Middle frontal gyrus (tissue), 1 donor: ENCODE measurements at regions not wholly inside any gene's neighbourhood (a gene's known extent, or its start where the extent isn't known, plus 50 kb on each side); places are given as distances from the start of the nearest gene placed in this dataset.
"Not testable (repeated sequence)": the region's sequence is repeated elsewhere in the genome, so short reads cannot be mapped to it uniquely, and the experiment has no call there.

Experiments
- DNase-seq: peaks from one replicate; pipeline ENCODE4 v3.0.0-alpha.2; 2015; ENCODE audit warnings: low spot score; ENCODE audit errors: extremely low spot score

DNA sequence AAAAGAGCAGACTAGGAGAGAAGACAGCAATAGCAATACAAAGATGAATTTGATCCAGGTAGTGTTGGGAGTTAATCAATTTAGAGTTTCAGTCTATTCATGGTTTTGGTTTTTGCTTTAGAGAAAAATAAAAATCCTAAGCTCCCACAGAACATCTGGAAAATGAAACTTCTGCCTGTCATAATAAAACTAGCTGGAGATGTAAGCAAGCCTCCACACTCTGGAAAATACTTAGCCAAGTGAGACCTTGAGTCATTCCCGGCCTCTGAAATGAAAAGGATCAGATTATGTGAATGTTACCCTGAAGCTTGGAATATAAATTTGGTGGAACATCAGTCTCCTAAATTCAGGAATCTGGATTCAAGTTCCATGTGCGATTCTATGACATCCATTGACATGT lies 485.6 kb upstream of the SPRED2 start:
- DNase-seq = no peak

DNA sequence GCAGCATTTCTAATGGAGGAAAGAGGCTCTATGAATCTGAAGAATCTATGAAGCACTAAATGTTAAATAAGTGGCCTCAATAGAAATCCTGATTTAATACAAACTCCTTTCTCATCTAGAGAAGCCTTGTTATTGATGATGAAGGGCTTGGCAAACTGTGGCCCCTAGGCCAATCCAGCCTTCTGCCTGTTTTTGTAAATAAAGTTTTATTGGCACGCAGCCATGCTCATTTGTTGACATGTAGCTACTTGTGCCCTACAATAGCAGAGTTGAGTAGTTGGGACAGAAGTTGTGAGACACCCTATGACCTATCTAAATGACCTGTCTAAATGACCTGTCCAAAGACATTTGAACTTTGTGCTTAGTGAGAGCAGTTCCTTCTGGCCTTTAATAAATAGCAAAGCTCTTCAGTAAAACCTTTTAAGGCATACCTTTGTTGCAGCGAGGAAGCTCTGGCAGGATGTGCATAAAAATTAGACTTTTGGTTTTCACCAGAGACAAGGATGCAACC lies 484.4 kb upstream of the SPRED2 start:
- DNase-seq = no peak

DNA sequence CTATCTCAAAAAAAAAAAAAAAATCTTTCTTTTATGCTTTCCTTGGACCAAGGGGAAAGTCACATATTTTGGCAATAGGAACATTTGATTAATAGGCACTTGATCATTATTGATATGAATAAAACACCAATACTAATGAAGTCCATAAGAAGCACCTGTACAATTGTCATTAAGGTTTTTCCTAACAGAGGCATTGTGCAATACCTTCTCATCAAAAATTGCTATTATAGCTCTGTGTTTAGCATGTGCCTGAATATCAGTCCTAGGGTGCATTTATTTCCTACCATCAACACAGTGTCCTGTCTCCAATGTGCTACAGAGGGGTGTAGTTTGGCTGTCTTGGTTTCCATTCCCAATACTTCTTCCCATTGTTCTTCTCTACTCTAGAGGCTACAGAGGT lies 483.8 kb upstream of the SPRED2 start:
- DNase-seq = no peak

DNA sequence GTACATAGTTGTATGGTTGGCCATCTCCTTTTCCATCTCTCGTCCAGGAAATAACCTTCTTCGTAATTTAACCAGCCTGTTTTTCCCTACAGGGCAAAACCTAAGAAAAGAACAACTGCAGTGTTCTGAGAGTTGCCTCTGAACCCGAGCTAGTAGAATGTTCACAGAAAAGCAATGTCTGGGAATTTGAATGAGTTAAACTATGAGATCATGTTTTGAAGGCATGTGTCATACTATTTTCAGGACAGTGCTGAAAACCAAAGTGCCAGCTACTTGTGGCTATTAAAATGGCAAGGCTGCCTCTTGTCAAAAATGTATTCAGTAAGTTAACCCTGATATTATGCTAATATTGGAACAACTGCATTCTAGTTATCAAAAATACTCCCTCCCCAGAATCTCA lies 482.9 kb upstream of the SPRED2 start:
- DNase-seq = no peak

DNA sequence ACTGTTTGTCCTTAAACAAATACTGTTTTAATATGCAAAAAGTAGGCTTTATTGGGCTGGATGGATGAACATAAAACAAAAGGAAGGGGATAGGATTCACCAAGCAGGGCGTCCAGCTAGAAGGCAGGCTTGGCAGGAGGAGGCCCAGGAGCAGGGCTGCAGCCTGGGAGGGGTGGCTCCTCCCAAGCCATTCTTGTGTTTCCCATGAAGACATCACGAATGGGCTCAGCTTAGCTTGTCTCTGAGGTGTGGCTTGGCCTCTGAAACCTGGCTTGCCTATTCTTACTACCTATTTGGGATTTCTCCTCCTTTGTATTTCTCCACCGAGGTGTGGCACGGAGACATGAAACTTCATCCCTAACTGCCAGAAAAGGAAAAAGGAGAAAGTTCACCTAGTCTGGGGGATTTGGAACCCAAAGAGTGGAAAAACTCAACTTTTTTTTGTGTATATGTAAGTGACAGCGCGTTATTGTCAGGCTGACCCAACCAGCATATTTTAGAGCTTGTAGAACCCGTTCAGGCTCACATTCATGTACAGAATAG lies 481.9 kb upstream of the SPRED2 start:
- no peak for DNase-seq

DNA sequence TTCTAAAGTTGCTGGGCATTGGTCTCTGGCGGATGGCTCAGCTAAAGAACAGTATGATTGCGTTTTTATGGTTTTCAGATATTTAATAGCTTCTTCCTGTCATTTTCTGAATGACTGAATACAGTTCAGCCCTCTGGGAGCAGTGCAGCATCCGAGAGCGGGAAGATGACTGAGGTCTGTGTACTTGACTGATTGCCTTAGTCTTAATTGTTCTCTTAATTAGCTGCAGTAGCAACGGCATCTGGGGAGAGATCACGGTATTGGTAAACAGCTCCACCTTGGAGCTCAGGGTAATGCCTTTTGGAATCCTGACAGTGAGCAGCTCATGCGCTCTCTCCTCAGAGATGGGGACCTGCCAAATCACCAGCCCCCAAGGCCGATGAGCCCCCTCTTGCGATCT lies 481.4 kb upstream of the SPRED2 start:
- no peak for DNase-seq

DNA sequence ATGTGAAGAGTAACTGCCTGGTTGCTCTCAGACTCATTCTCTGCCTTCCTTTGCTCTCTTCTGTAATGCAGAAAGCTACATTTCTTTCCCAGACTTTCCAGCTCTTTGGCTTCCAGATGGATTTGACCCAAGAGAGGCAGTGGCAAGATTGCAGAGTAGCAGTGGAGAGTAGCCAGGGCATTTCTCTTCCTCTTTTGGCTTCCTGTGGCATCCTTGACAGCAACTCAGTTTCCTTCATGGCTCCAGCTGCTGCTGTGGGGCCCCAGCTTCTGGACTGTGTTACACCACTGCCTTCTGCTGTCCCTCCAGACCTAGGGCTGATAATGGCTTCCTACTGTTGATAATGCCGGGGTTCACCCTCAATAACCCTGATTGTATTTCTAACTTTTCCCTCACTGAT lies 469.4 kb upstream of the SPRED2 start:
- no peak for DNase-seq

DNA sequence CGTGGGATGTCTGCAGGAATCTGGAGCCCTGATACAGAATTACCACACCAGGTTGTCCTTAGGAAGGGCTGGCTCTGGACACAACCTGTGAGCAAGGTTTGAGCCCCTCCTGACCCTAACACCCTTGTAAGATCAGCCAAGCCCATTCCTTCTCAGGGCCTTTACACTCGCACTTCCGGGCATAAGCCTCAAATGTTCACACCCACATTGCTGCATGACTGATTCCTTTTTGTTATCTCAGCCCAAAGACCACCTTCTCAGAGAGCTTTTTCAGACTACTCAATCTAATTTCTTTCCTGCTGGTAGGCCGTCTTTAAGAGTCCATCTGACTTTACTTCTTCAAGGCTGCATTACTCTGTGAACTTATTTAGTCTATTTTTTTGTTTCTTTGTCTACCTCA lies 464.0 kb upstream of the SPRED2 start:
- no peak for DNase-seq

DNA sequence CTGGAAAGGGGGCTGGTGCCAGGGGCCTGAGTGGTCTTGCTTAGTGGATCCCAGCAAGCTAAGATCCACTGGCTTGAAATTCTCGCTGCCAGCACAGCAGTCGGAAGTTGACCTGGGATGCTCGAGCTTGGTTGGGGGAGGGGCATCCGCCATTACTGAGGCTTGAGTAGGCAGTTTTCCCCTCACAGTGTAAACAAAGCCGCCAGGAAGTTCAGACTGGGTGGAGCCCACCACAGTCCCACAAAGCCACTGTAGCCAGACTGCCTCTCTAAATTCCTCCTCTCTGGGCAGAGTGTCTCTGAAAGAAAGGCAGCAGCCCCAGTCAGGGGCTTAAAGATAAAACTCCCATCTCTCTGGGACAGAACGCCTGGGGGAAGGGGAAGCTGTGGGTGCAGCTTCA lies 457.7 kb upstream of the SPRED2 start:
- DNase-seq = not testable (repeated sequence)

DNA sequence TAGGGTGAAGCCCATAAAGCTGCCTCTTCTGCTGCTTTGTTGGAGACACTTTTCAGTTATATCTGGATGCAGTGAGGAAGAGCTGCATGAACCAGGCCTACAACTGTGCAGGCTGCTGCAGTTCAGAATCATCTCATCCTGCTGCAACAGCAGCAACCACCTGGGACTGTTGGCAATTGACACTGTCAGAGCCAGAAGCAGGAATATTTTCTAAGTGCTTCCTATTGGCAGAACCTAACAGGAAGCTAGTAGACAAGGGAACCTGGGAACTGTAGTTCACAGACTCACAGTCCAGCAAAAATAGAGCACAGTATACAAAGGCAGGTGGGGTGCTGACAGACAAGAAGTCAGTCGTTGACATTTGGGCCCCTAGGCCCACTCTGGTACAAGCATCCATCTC lies 452.9 kb upstream of the SPRED2 start:
- no peak for DNase-seq

DNA sequence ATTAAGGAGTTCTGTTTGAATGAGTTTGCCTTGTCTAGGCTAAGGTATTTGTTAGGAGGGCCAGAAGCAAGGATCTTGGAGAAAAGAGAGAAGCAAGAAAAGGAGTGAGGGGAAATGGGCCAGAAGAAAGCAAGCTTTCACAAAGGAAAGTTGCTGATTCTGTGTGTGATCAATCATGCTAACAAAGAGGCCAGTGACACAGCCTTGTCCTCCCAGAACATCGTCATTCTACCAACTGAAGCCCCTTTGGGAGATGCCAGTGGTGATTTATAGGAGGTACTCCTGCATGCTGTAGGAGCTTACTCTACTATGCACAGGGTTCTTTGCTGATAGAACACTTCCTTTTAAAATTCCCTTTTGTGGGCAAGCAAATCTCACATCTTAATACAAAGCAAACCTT lies 449.2 kb upstream of the SPRED2 start:
- no peak for DNase-seq

DNA sequence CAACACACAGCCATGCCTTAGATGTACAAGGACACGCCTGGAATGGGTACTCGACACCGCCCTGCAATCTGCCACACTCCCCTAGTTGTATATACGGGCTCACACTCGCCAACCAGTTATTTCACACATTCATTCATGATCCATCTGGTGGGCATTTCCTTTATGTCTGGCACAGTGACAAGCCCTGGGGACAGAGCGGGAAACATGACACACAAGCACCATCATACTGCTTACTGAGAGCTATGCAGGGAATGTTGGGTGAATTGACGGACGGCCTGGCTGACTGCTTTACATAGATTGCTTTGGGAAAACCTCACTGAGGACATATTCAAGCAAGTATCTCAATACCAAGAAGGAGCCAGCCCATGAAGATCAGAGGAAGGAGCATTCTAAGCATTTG lies 448.0 kb upstream of the SPRED2 start:
- no peak for DNase-seq

DNA sequence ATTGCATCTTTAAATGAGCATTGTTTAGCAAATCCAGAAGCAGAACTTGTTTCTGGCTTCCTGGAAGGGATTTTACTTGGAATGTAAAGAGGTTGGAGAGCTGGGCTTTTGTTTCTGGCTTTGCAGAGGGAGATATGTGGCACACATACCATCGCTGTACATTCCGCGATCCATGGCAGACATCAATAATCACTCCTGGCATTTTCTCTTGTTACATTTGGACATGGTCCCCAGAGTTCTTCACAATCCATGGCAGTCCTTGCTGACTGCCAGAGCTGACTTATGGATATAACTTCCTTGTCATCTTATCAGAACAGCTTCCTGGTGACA lies 445.6 kb upstream of the SPRED2 start:
- no peak for DNase-seq

DNA sequence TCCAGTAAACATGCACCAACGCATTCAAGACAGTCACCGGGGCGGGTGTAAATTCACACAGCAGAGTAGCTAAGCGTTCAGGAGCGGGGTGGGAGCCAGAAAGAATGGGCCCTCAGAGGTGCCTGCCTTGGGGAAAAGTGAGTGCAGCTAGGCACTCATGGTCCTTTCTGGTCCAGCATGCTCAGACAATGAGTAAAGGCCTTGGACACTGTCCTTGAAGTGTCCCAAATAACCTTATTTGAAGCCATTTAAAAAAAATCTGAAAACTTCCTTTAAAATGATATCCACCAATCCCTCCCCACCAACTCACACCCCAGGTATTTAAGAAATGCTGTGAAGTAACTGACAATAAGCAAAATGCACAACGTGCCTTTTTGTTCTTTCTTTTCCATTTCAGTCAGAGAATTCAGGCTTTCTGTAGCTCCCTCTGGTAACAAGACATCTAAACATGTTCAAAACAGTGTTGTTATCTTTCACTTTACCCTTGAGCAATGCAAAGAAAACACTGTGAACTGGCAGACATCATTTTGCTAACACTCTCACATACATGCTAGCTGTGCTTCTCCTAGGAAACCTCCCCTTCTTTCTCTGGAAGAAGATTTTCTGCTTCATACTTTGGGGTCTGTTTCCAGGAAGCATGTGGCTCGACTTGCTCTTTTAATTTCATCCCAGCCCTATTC lies 445.1 kb upstream of the SPRED2 start:
- no peak for DNase-seq

DNA sequence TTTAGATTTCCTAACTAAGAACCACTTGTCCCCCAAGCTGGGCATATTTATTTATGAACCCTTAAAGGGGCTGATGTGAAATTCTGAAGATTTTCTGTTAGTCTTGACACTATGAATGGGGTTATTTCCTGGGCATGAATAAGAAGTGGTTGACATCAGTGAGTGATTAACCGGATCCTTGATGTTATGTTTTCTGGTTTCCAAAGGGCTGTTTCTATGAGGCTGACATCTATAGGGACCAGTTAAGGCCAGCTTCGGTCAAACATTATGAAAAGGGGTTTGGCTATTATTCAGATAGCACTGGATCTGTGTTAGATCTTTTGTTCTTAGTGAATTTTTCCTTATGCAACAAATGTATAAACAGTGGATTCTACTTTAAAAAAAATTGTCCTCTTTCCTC lies 443.7 kb upstream of the SPRED2 start:
- no peak for DNase-seq

DNA sequence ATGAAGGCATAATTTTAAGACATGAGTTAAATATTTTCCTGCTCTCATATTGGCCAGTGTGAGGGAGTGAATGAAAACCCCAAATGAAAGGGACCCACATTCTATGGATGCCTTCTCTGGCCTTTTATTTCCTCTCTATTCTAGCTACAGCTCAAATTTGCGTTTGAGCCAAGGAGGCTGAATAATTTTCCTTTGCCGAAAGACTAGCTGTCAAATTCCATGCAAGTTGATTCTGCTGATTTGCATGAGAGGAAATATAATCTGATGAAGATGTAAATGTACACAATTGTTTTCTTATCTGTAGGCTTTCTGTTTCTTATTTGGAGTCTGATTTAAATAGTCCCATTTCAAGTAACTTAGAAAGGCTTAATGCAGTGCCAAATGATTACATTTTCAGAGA lies 438.4 kb upstream of the SPRED2 start:
- no peak for DNase-seq

DNA sequence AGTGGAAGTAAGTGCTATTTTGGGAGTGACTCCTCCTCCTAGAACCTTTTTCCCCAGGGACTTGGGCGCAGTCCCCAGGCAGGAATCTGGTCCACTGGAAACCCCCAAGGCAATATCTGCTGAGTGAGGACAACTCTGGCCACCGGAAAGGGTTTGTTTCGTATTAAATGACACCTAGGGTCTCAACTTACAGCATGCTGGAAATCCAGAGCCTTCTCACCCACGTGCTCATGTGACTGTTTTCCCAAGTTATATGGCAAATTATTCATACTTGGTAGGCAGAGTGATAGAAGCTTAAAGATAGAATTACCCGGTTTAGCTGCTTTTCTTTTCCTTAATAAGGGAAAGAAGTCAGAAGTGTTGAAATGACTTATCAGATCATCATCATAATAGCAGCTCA lies 436.9 kb upstream of the SPRED2 start:
- DNase-seq = no peak

DNA sequence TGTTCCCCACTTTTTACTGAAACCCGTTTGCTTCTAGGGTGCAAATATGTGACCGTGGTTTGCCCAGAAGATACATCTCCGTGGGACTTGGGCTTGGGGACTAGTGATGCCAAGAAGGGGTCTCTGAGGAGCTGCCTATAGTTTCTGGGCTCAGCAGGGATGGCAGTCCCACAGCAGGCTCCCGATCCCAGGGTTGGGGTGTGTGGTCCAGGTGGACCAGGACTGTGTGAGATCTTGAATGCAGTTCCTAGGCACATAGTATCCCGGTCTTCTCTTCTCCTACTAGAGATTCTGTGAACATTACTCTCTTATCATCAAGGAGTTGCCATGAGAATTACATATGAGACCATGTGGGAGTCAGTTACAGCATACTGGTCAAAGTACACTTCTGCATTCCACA lies 435.8 kb upstream of the SPRED2 start:
- DNase-seq = no peak

DNA sequence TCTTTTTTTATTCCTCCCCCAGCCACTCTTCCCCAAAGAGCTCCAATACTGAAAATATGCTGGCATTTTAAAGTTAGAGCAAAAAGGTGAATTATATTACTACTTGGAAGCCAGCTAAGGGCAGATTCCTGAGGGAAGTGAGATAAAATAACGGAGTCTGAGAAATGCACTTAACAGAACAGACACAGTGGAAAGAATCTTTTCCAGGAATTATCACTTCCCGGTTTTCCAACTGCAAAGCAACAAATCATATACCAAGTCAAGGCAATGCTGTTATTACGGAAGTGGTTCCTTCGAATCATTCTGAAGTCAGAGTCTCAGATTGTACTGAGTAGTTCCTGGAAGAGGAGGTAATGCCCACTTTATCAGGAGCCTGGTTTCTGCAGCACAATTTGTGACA lies 435.0 kb upstream of the SPRED2 start:
- no peak for DNase-seq

DNA sequence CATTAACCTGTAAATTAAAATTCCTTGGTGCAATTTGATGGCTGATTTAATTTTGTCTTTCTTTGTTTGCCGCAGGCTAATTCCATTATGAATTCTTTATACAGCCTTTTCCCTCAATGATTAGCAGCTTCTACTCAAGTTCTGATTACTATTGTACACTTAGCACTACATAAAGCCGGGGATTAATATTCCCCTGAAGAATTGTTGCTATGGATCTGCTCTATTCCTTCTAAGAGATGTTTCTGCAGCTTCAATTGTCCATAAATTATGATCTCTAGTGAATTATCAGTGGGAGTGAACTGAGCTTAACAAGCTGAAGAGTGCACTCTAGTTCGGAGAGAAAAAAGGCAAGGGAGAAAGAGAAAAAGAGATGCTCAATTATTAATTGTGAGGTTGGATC lies 433.7 kb upstream of the SPRED2 start:
- DNase-seq = no peak

DNA sequence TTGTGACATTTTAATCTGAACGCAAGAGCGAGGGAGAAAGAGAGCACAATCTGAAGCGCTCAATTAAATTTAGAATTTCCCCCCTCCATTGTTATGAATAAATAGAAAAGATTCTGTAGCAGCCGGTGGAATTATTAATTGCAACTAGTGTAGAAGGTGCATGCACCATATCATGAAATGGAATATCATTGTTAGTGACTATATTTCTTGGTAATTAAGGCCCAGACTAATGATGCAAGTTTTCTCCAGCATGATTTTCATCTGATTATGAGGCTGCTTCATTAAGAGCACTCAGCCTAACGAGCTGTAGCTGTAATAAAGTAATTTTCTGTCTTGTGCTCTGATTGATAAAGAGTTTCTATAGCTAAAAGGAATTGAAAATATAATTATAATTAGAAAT lies 432.2 kb upstream of the SPRED2 start:
- DNase-seq = no peak

DNA sequence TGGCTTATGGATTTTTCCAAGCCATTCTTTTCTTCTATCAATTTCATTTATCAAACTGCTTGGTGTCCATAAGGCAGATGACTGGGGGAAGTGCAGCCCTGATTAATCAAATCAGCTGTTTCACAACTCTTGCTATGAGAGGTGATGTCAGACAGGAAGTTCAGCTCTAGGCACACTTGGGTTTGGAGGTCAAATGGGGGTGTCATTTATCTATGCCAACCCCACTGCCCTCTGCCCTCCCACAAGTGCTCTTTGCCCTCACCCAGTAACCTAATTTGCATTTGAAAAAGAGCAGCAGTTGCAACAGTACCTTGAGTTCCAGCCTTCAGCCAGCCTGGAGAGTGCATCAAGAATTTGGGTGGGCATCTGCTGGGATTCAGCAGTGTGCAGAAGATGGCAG lies 431.3 kb upstream of the SPRED2 start:
- DNase-seq = no peak

DNA sequence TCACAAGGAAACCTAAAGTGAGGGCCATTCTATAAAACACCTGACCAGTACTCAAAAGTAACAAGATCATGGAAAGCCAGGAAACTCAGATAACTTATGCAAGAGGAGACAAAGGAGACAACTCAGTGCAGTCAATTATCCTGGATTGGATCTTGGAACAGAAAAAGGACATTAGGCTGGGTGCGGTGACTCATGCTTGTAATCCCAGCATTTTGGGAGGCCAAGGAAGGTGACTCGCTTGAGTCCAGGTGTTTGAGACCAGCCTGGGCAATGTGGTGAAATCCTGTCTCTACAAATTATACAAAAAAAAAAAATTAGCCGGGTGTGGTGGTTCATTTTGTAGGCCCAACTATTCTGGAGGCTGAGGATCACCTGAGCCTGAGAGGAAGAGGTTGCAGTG lies 424.5 kb upstream of the SPRED2 start:
- DNase-seq = no peak

DNA sequence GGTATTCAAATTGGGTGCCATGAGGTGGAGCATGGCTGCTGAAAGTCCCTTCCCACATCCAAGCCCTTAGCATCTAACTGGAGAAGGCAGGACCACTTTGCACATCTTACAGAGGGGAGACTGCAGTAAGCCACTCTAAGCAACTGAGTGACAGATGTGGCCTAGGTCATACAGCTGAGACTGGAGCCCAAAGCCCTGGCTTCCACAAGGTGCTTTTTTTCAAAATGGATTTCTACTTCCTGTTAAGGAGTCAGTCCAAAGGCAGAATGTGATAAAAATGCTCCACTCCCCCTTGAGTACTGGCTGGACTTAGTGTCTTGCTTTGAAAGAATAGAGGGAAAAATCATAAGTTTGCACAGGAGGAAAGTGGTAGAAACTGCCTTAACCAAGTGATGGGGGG lies 424.0 kb upstream of the SPRED2 start:
- DNase-seq = no peak
